H1 (cell line): ENCODE measurements at regions not wholly inside any gene's neighbourhood (a gene's known extent, or its start where the extent isn't known, plus 50 kb on each side); places are given as distances from the start of the nearest gene placed in this dataset.

Experiments used
- GABPA ChIP-seq: IDR thresholded peaks from 2 replicates; pipeline ENCODE4 v1.6.1; 2011; ENCODE audit warnings: mild to moderate bottlenecking, low read length, moderate library complexity, borderline replicate concordance; ENCODE audit not compliant: insufficient read depth
- PHF8 ChIP-seq: fragments of 200-600 bp; sonication (generic); conservative IDR thresholded peaks from 2 replicates; pipeline ENCODE4 v1.7.1; 2012; ENCODE audit warnings: low read depth, mild to moderate bottlenecking, inconsistent platforms, low read length, moderate library complexity
- SP2 ChIP-seq: IDR thresholded peaks from 2 replicates; pipeline ENCODE4 v1.6.1; 2012; ENCODE audit warnings: mild to moderate bottlenecking, low read length, inconsistent platforms

DNA sequence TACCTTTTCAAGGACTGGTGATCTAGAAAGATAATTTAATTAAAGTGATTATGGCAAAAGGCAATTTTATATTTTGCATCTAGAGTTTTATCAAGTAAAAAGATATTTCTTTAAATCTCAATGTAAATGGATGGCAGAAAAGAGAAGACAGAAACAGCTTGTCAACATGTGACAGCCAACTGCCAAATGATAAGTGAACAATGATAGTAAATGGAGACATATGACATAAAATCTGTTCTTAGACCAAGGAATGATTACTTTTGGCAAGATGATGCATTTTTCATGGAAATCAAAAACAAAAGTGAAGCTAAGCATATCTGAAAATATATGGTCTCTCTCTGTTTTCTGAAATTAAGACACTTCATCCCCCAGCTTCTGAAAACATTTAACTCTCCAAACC is 1730.7 kb upstream of the FLRT2 start (continued):
- TF ChIP-seq GABPA (no peak), PHF8 (no peak), SP2 (no peak)
